K562 (cell line): ENCODE measurements at regions not wholly inside any gene's neighbourhood (a gene's known extent, or its start where the extent isn't known, plus 50 kb on each side); places are given as distances from the start of the nearest gene placed in this dataset.

Experiments used
- ATAC-seq: fragments of 200-7000 bp; cut with Tn5 transposase; 3 replicates; pipeline ENCODE4 v1.9.1; 2020; ENCODE audit warnings: moderate library complexity
- BruUV-seq: library from RNA; stranded (reverse); fragments of 400-500 nt; replicated peaks from 2 replicates; lab custom pipeline; 2021; lab: Mats Ljungman, UMichigan
- CTCF ChIA-PET: fragments of 300-600 bp; formaldehyde crosslinking; extraction: SDS; loops from one replicate; lab custom pipeline; 2021; ENCODE audit warnings: low intra/inter-chr PET ratio; lab: Yijun Ruan, JAX
- POLR2A ChIA-PET: fragments of 300-600, 350-650 bp; sonication (Branson Sonifier 250); formaldehyde crosslinking; extraction: SDS; loops from one replicate; lab custom pipeline; 2021; ENCODE audit warnings: antibody characterized with exemption, inconsistent platforms; lab: Yijun Ruan, JAX
- DNase-seq, 4 experiments: peaks; one replicate each; pipeline versions ENCODE4 v3.0.0 to v3.0.0-alpha.2; 2011 to 2018; ENCODE audit warnings: low spot score in 3 of 4, mixed read lengths in 3 of 4; ENCODE audit errors: extremely low read depth in 1 of 4
- FAIRE-seq: peaks from 2 replicates; lab custom pipeline; 2011; peaks lifted over from hg19 to GRCh38; lab: Jason Lieb, UNC
- H2AFZ ChIP-seq: 2 replicates; pipeline ENCODE4 v1.6.0; 2011; ENCODE audit warnings: low read depth, low read length, control low read depth, inconsistent platforms
- H3K27ac ChIP-seq: fragments of 200-600 bp; 3 replicates; pipeline ENCODE4 v1.8.0; 2011; ENCODE audit warnings: low read depth, mild to moderate bottlenecking, control low read depth, inconsistent platforms, low read length, moderate library complexity, mixed read lengths; ENCODE audit errors: extremely low read depth
- H3K27me3 ChIP-seq, 2 experiments: fragments of 300-600 bp in 1 of 2; 2 replicates in 1 of 2; 3 replicates in 1 of 2; pipeline versions ENCODE4 v1.6.0 to v1.8.0; 2011; ENCODE audit warnings: inconsistent platforms in 2 of 2, low read length in 2 of 2, mild to moderate bottlenecking in 1 of 2, mixed read lengths in 1 of 2, moderate library complexity in 1 of 2; ENCODE audit not compliant: control insufficient read depth in 2 of 2, insufficient read depth in 2 of 2
- H3K36me3 ChIP-seq: fragments of 300-600 bp; 3 replicates; pipeline ENCODE4 v1.8.0; 2011; ENCODE audit warnings: mild to moderate bottlenecking, low read length, inconsistent platforms; ENCODE audit not compliant: control insufficient read depth, insufficient read depth
- H3K4me1 ChIP-seq, 2 experiments: fragments of 200-600 bp in 1 of 2; replicated peaks in 1 of 2; 2 replicates in 1 of 2; 3 replicates in 1 of 2; pipeline versions ENCODE4 v1.5.1 to v1.8.0; 2011; ENCODE audit warnings: inconsistent platforms in 2 of 2, low read length in 2 of 2, mild to moderate bottlenecking in 1 of 2, mixed read lengths in 1 of 2, moderate library complexity in 1 of 2; ENCODE audit not compliant: control insufficient read depth in 2 of 2, insufficient read depth in 2 of 2
- H3K4me2 ChIP-seq: 2 replicates; pipeline ENCODE4 v1.6.1; 2011; ENCODE audit warnings: low read length, control low read depth, inconsistent platforms, mixed read lengths; ENCODE audit not compliant: insufficient read depth
- H3K4me3 ChIP-seq: fragments of 200-600 bp; sonication (generic), shearing (Covaris generic); 2 replicates; pipeline ENCODE4 v1.5.1; 2016; ENCODE audit warnings: control low read depth, inconsistent platforms
- H3K79me2 ChIP-seq: fragments of 200-600 bp; 3 replicates; pipeline ENCODE4 v1.8.0; 2011; ENCODE audit warnings: low read length, inconsistent platforms; ENCODE audit not compliant: control insufficient read depth, insufficient read depth
- H3K9ac ChIP-seq, 2 experiments: 2 replicates each; pipeline versions ENCODE4 v1.6.0 to v1.6.1; 2011; ENCODE audit warnings: low read depth in 2 of 2, low read length in 2 of 2, control low read depth in 1 of 2, inconsistent platforms in 1 of 2, mild to moderate bottlenecking in 1 of 2, mixed read lengths in 1 of 2; ENCODE audit not compliant: insufficient read depth in 1 of 2
- H3K9me1 ChIP-seq: one replicate; pipeline ENCODE4 v1.6.0; 2011; ENCODE audit warnings: inconsistent platforms, mild to moderate bottlenecking, low read length, moderate library complexity; ENCODE audit not compliant: control insufficient read depth, insufficient read depth
- H3K9me3 ChIP-seq: replicated peaks from 2 replicates; pipeline ENCODE4 v1.5.1; 2011; ENCODE audit warnings: low read depth, low read length, inconsistent platforms; ENCODE audit not compliant: control insufficient read depth, insufficient read depth
- H4K20me1 ChIP-seq: replicated peaks from 2 replicates; pipeline ENCODE4 v1.6.1; 2011; ENCODE audit warnings: low read length, inconsistent platforms, mixed read lengths; ENCODE audit not compliant: control insufficient read depth, insufficient read depth
- E4F1 ChIP-seq: fragments of 250-450 bp; sonication (Bioruptor Pico); IDR thresholded peaks from 2 replicates; pipeline ENCODE4 v1.5.0; 2021; ENCODE audit warnings: mild to moderate bottlenecking, borderline replicate concordance
- GTF2B ChIP-seq: IDR thresholded peaks from 2 replicates; pipeline ENCODE4 v1.6.1; 2011; ENCODE audit not compliant: insufficient read length; ENCODE audit errors: extremely low read depth
- ILK ChIP-seq: fragments of 450-650 bp; IDR thresholded peaks from 2 replicates; pipeline ENCODE4 v1.6.1; 2016; ENCODE audit warnings: missing genetic modification characterization, low read depth, mild to moderate bottlenecking, missing compliant biosample characterization, moderate library complexity, borderline replicate concordance
- JUND ChIP-seq, 2 experiments: IDR thresholded peaks; 2 replicates in 1 of 2; 3 replicates in 1 of 2; pipeline ENCODE4 v1.6.1; 2011; ENCODE audit warnings: borderline replicate concordance in 2 of 2, low read depth in 2 of 2, low read length in 2 of 2, improper control_type of control experiment in 1 of 2, missing biosample characterization in 1 of 2, missing genetic modification characterization in 1 of 2, missing genetic modification reagents in 1 of 2
- MIER1 ChIP-seq: fragments of 450-650 bp; IDR thresholded peaks from 2 replicates; pipeline ENCODE4 v1.6.1; 2016; ENCODE audit warnings: antibody characterized with exemption, mild to moderate bottlenecking, low read depth
- NCOR1 ChIP-seq: fragments of 450-650 bp; IDR thresholded peaks from 2 replicates; pipeline ENCODE4 v1.6.1; 2016; ENCODE audit warnings: mild to moderate bottlenecking, moderate library complexity
- POLR2A ChIP-seq: fragments of 450-650 bp; conservative IDR thresholded peaks from 2 replicates; pipeline ENCODE4 v1.6.1; 2016
- RFX7 ChIP-seq: fragments of 250-450 bp; sonication (Bioruptor Pico); IDR thresholded peaks from 2 replicates; pipeline ENCODE4 v1.5.1; 2021; ENCODE audit warnings: mild to moderate bottlenecking
- SMAD3 ChIP-seq: fragments of 450-650 bp; formaldehyde crosslinking; conservative IDR thresholded peaks from 2 replicates; pipeline ENCODE4 v1.4.0; 2020; ENCODE audit warnings: mild to moderate bottlenecking
- ZBTB17 ChIP-seq: fragments of 450-650 bp; formaldehyde crosslinking; IDR thresholded peaks from 2 replicates; pipeline ENCODE4 v1.4.0; 2020; ENCODE audit warnings: mild to moderate bottlenecking
- ZNF282 ChIP-seq: sonication (generic); formaldehyde crosslinking; IDR thresholded peaks from 2 replicates; pipeline ENCODE4 v1.8.1; 2023; ENCODE audit warnings: missing genetic modification reagents
- ZNF3 ChIP-seq: fragments of 250-450 bp; sonication (Bioruptor Pico); IDR thresholded peaks from 2 replicates; pipeline ENCODE4 v1.5.0; 2021; ENCODE audit warnings: mild to moderate bottlenecking, moderate library complexity
- ZNF586 ChIP-seq: fragments of 450-650 bp; formaldehyde crosslinking; conservative IDR thresholded peaks from 2 replicates; pipeline ENCODE4 v1.4.0; 2020; ENCODE audit warnings: mild to moderate bottlenecking, moderate library complexity
- ZSCAN29 ChIP-seq: fragments of 450-650 bp; IDR thresholded peaks from 2 replicates; pipeline ENCODE4 v1.6.1; 2017
- WGBS: fragments of 100-300 bp; shearing (Covaris generic); methylation state at CpG from one replicate; pipeline ENCODE4 v1.1.6; 2016; ENCODE audit warnings: low coverage, mixed read lengths; ENCODE audit not compliant: insufficient coverage; ENCODE audit errors: missing lambda C conversion rate; 5-methylcytosine and 5-hydroxymethylcytosine counted together
- in situ Hi-C: fragments of 300-500 bp; cut with MboI; formaldehyde crosslinking; loops from 4 replicates; pipeline ENCODE4 v1.15.0; 2018; ENCODE audit warnings: inconsistent platforms, mixed read lengths
- intact Hi-C: fragments of 100-400 bp; cut with micrococcal nuclease; formaldehyde crosslinking; loops from 2 replicates; pipeline ENCODE4 v1.14.2; 2022

- FAIRE-seq (no peak), DNase-seq (no peak), ATAC-seq (no peak)
- Histone ChIP-seq H3K4me1 (no peaks in the 10 kb centered on the region), H3K9me3 (no peaks in the 10 kb centered on the region), H3K36me3 (no peaks in the 10 kb centered on the region), H4K20me1 (no peaks in the 10 kb centered on the region), H3K27ac (no peak overlapping the region), H3K79me2 (no peaks in the 10 kb centered on the region), H3K9ac (no peak overlapping the region), H3K4me3 (no peak overlapping the region), H3K4me2 (no peak overlapping the region), H3K27me3 (no peaks in the 10 kb centered on the region), H3K9me1 (no peaks in the 10 kb centered on the region), H2AFZ (no peak overlapping the region)
- BruUV-seq = no TSS peak
- ChIA-PET CTCF (no interaction called here), POLR2A (no interaction called here)
- WGBS = 0% methylated on average over 3 of the region's 3 CpGs
- in situ Hi-C loops = no loop called here
- no peak for TF ChIP-seq ILK
- no peak for TF ChIP-seq NCOR1
- intact Hi-C loops = no loop called here
Measured at GRCh38 chr20:6604179-6604578, 163.3 kb upstream of the BMP2 start.

- H3K27me3 ChIP-seq = no peaks in the 10 kb centered on the region
- no peak overlapping the region for H2AFZ ChIP-seq
- no peak overlapping the region for H3K4me3 ChIP-seq
- no peaks in the 10 kb centered on the region for H3K36me3 ChIP-seq
- no peaks in the 10 kb centered on the region for H3K9me1 ChIP-seq
- H3K4me1 ChIP-seq = no peaks in the 10 kb centered on the region
- ChIA-PET POLR2A (no interaction called here), CTCF (no interaction called here)
- no peaks in the 10 kb centered on the region for H3K79me2 ChIP-seq
- no peak for ATAC-seq
- BruUV-seq = no TSS peak
- in situ Hi-C loops (no loop called here), intact Hi-C loops (no loop called here)
- FAIRE-seq = no peak
- no peak for DNase-seq
- WGBS = 5% methylated on average over 5 of the region's 5 CpGs
- no peak overlapping the region for H3K9ac ChIP-seq
- no peaks in the 10 kb centered on the region for H3K9me3 ChIP-seq
- H3K27ac ChIP-seq = no peak overlapping the region
- H4K20me1 ChIP-seq = no peaks in the 10 kb centered on the region
- no peak overlapping the region for H3K4me2 ChIP-seq
- TF ChIP-seq POLR2A = no peak
- no peak for TF ChIP-seq JUND (IDR thresholded peaks at IDR 0.05; ENCODE audit: borderline replicate concordance, low read depth, low read length)
- TF ChIP-seq JUND (tag; IDR thresholded peaks at IDR 0.05; ENCODE audit: borderline replicate concordance, low read depth, low read length) = no peak
- no peak for TF ChIP-seq GTF2B
- no peak for TF ChIP-seq MIER1
- no peak for TF ChIP-seq ZSCAN29
- TF ChIP-seq ZBTB17 (CRISPR knock-in tag) = no peak
- no peak for TF ChIP-seq ZNF586 (CRISPR knock-in tag)
- TF ChIP-seq E4F1 (CRISPR knock-in tag) = no peak
- no peak for TF ChIP-seq RFX7 (CRISPR knock-in tag)
- no peak for TF ChIP-seq SMAD3 (CRISPR knock-in tag)
- no peak for TF ChIP-seq ZNF3 (CRISPR knock-in tag)
- no peak for TF ChIP-seq ZNF282
Measured at GRCh38 chr20:6599876-6600735, 167.4 kb upstream of the BMP2 start.
